H1 (cell line): ENCODE measurements at regions not wholly inside any gene's neighbourhood (a gene's known extent, or its start where the extent isn't known, plus 50 kb on each side); places are given as distances from the start of the nearest gene placed in this dataset.

ENCODE experiments used
- CTBP2 ChIP-seq: IDR thresholded peaks from 2 replicates; pipeline ENCODE4 v1.7.0; 2011; ENCODE audit warnings: borderline replicate concordance, mild to moderate bottlenecking, moderate library complexity, mixed read lengths, low read length; ENCODE audit not compliant: insufficient read depth, insufficient read length
- EZH2 ChIP-seq: fragments of 200-600 bp; sonication (generic); IDR thresholded peaks from 2 replicates; pipeline ENCODE4 v1.7.1; 2012; ENCODE audit warnings: low read depth, mild to moderate bottlenecking, moderate library complexity, low read length, inconsistent platforms; ENCODE audit not compliant: severe bottlenecking
- KDM4A ChIP-seq: IDR thresholded peaks from one replicate; pipeline ENCODE4 v1.7.1; 2012; ENCODE audit warnings: low read depth, mild to moderate bottlenecking, moderate library complexity, low read length, inconsistent platforms; ENCODE audit not compliant: severe bottlenecking
- RBBP5 ChIP-seq: IDR thresholded peaks from 2 replicates; pipeline ENCODE4 v1.7.1; 2012; ENCODE audit warnings: low read depth, mild to moderate bottlenecking, inconsistent platforms, low read length, moderate library complexity, borderline replicate concordance

- no peak for TF ChIP-seq KDM4A
- TF ChIP-seq CTBP2, result no peak
- TF ChIP-seq EZH2, result no peak
- TF ChIP-seq RBBP5, result no peak
These were observed 113.3 kb upstream of the ZNF521 start (continued) for GRCh38 chr18:25465152-25465732.
